WTC11 (cell line): ENCODE measurements at regions not wholly inside any gene's neighbourhood (a gene's known extent, or its start where the extent isn't known, plus 50 kb on each side); places are given as distances from the start of the nearest gene placed in this dataset.

Experiments
- ATAC-seq: fragments of 200-7000 bp; cut with Tn5 transposase; 2 replicates; pipeline ENCODE4 v1.10.0; 2021; ENCODE audit warnings: mild to moderate bottlenecking, moderate library complexity
- CTCF ChIA-PET: fragments of 300-600 bp; sonication (Branson Sonifier 250); formaldehyde crosslinking; loops from one replicate; lab custom pipeline; 2021; ENCODE audit warnings: antibody characterized with exemption; lab: Charles Lee
- POLR2A ChIA-PET: fragments of 350-600 bp; sonication (Branson Sonifier 250); formaldehyde crosslinking; loops from one replicate; lab custom pipeline; 2021; ENCODE audit warnings: antibody characterized with exemption; lab: Charles Lee
- DNase-seq: peaks from one replicate; pipeline ENCODE4 v3.0.0; 2021; ENCODE audit warnings: low spot score
- H3K27ac Mint-ChIP-seq: 2 replicates; pipeline ENCODE4 v1.8.0; 2021; ENCODE audit warnings: mixed read lengths
- H3K27me3 Mint-ChIP-seq: 2 replicates; pipeline ENCODE4 v1.8.0; 2021; ENCODE audit warnings: low read depth, mild to moderate bottlenecking, moderate library complexity, mixed read lengths
- H3K36me3 Mint-ChIP-seq: 2 replicates; pipeline ENCODE4 v1.8.0; 2021; ENCODE audit warnings: mixed read lengths
- H3K4me1 Mint-ChIP-seq: 2 replicates; pipeline ENCODE4 v1.8.0; 2022; ENCODE audit warnings: mixed read lengths
- H3K4me3 Mint-ChIP-seq: 2 replicates; pipeline ENCODE4 v1.8.0; 2021; ENCODE audit warnings: mild to moderate bottlenecking, moderate library complexity, mixed read lengths
- H3K9me3 Mint-ChIP-seq: 2 replicates; pipeline ENCODE4 v1.8.0; 2021; ENCODE audit warnings: mixed read lengths
- ESRRA ChIP-seq: sonication (generic); formaldehyde crosslinking; IDR thresholded peaks from 2 replicates; pipeline ENCODE4 v1.8.1; 2022; ENCODE audit warnings: mild to moderate bottlenecking, missing genetic modification reagents, borderline replicate concordance
- FOXJ3 ChIP-seq: sonication (generic); formaldehyde crosslinking; IDR thresholded peaks from 2 replicates; pipeline ENCODE4 v1.9.0; 2021; ENCODE audit warnings: missing genetic modification reagents, mild to moderate bottlenecking, borderline replicate concordance
- FOXP1 ChIP-seq: sonication (generic); formaldehyde crosslinking; IDR thresholded peaks from 2 replicates; pipeline ENCODE4 v1.8.0; 2022; ENCODE audit warnings: missing genetic modification reagents, mild to moderate bottlenecking, moderate library complexity, borderline replicate concordance
- GRHL2 ChIP-seq: fragments of 250-450 bp; sonication (Bioruptor Pico); IDR thresholded peaks from 2 replicates; pipeline ENCODE4 v1.8.0; 2022; ENCODE audit warnings: mild to moderate bottlenecking, moderate library complexity; ENCODE audit not compliant: insufficient replicate concordance, severe bottlenecking
- HMGA2 ChIP-seq: fragments of 250-450 bp; sonication (Bioruptor Pico); IDR thresholded peaks from 2 replicates; pipeline ENCODE4 v1.4.0; 2021; ENCODE audit warnings: mild to moderate bottlenecking, moderate library complexity
- IRF2 ChIP-seq: sonication (generic); formaldehyde crosslinking; IDR thresholded peaks from 2 replicates; pipeline ENCODE4 v1.8.0; 2022; ENCODE audit warnings: low read depth, missing genetic modification reagents, borderline replicate concordance
- JAZF1 ChIP-seq: fragments of 250-450 bp; sonication (Bioruptor Pico); IDR thresholded peaks from 2 replicates; pipeline ENCODE4 v1.9.0; 2021; ENCODE audit warnings: moderate library complexity, mild to moderate bottlenecking, inconsistent platforms
- NFATC4 ChIP-seq: fragments of 250-450 bp; sonication (Bioruptor Pico); IDR thresholded peaks from 2 replicates; pipeline ENCODE4 v1.9.0; 2021; ENCODE audit warnings: mild to moderate bottlenecking
- RELA ChIP-seq: sonication (generic); formaldehyde crosslinking; IDR thresholded peaks from 2 replicates; pipeline ENCODE4 v1.8.1; 2022; ENCODE audit warnings: missing genetic modification reagents, mild to moderate bottlenecking, borderline replicate concordance
- SMAD4 ChIP-seq: sonication (generic); formaldehyde crosslinking; IDR thresholded peaks from 2 replicates; pipeline ENCODE4 v1.8.0; 2022; ENCODE audit warnings: mild to moderate bottlenecking, missing genetic modification reagents
- SOX15 ChIP-seq: fragments of 250-450 bp; sonication (Bioruptor Pico); IDR thresholded peaks from 2 replicates; pipeline ENCODE4 v1.9.0; 2021; ENCODE audit warnings: mild to moderate bottlenecking
- TCF7 ChIP-seq: sonication (generic); formaldehyde crosslinking; IDR thresholded peaks from 2 replicates; pipeline ENCODE4 v1.8.0; 2022; ENCODE audit warnings: mild to moderate bottlenecking, low read depth, missing genetic modification reagents, moderate library complexity
- TP53 ChIP-seq: sonication (generic); formaldehyde crosslinking; IDR thresholded peaks from 2 replicates; pipeline ENCODE4 v1.8.1; 2023; ENCODE audit warnings: mild to moderate bottlenecking, missing genetic modification reagents
- ZNF396 ChIP-seq: fragments of 250-450 bp; sonication (Bioruptor Pico); IDR thresholded peaks from 2 replicates; pipeline ENCODE4 v1.8.0; 2021; ENCODE audit warnings: mild to moderate bottlenecking, moderate library complexity, borderline replicate concordance
- ZNF671 ChIP-seq: fragments of 250-450 bp; sonication (Bioruptor Pico); IDR thresholded peaks from 2 replicates; pipeline ENCODE4 v1.8.0; 2021; ENCODE audit warnings: mild to moderate bottlenecking
- TF ChIP-seq, protein P1 (sequence below): sonication (generic); formaldehyde crosslinking; IDR thresholded peaks from 2 replicates; pipeline ENCODE4 v1.8.1; 2022; ENCODE audit warnings: missing genetic modification reagents, borderline replicate concordance
- TF ChIP-seq, protein P2 (sequence below): fragments of 200-600 bp; IDR thresholded peaks from 2 replicates; pipeline ENCODE4 v1.8.0; 2022; ENCODE audit warnings: antibody characterized with exemption
- TF ChIP-seq, protein P3 (sequence below): fragments of 250-450 bp; sonication (Bioruptor Pico); IDR thresholded peaks from 2 replicates; pipeline ENCODE4 v1.9.0; 2021; ENCODE audit warnings: mild to moderate bottlenecking
- TF ChIP-seq, protein P4 (sequence below): sonication (generic); formaldehyde crosslinking; IDR thresholded peaks from 2 replicates; pipeline ENCODE4 v1.8.0; 2023; ENCODE audit warnings: mild to moderate bottlenecking, missing genetic modification reagents
- TF ChIP-seq, protein P5 (sequence below): sonication (generic); formaldehyde crosslinking; IDR thresholded peaks from 2 replicates; pipeline ENCODE4 v1.8.0; 2022; ENCODE audit warnings: mild to moderate bottlenecking, missing genetic modification reagents
- TF ChIP-seq, protein P6 (sequence below): fragments of 250-450 bp; sonication (Bioruptor Pico); IDR thresholded peaks from 2 replicates; pipeline ENCODE4 v1.8.0; 2021; ENCODE audit warnings: mild to moderate bottlenecking
- TF ChIP-seq, protein P7 (sequence below): sonication (generic); formaldehyde crosslinking; IDR thresholded peaks from 2 replicates; pipeline ENCODE4 v1.8.1; 2022; ENCODE audit warnings: mild to moderate bottlenecking, moderate library complexity, missing genetic modification reagents
- TF ChIP-seq, protein P8 (sequence below): sonication (generic); formaldehyde crosslinking; IDR thresholded peaks from 2 replicates; pipeline ENCODE4 v1.8.0; 2022; ENCODE audit warnings: mild to moderate bottlenecking, missing genetic modification reagents

DNA sequence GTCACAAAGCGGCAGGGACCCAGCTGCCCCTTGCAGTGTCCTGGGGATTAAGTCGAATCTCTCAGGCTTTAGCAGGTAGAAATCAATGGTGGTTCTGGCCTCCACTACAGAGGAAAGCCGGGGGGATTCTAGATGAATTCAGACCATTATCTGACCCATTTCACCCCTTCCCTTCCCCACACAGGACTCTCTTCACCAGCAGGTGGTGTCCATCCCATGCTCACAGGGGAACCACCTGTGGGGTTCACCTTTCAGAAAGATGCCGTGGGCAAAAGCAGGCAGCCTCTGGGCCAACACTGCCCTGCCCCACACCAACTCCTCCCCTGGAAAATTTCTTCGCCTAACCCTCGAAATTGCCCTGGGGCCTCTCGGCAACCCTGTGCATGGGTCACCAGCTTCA is 123.8 kb upstream of the GGTLC1 start (continued):
- TF ChIP-seq, protein P1, sequence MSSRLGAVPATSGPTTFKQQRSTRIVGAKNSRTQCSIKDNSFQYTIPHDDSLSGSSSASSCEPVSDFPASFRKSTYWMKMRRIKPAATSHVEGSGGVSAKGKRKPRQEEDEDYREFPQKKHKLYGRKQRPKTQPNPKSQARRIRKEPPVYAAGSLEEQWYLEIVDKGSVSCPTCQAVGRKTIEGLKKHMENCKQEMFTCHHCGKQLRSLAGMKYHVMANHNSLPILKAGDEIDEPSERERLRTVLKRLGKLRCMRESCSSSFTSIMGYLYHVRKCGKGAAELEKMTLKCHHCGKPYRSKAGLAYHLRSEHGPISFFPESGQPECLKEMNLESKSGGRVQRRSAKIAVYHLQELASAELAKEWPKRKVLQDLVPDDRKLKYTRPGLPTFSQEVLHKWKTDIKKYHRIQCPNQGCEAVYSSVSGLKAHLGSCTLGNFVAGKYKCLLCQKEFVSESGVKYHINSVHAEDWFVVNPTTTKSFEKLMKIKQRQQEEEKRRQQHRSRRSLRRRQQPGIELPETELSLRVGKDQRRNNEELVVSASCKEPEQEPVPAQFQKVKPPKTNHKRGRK = no peak
- TF ChIP-seq ZNF671 (CRISPR knock-in tag) (no peak), TCF7 (CRISPR knock-in tag) (no peak), JAZF1 (CRISPR knock-in tag) (no peak), RELA (CRISPR knock-in tag) (no peak)
- TF ChIP-seq, protein P2, sequence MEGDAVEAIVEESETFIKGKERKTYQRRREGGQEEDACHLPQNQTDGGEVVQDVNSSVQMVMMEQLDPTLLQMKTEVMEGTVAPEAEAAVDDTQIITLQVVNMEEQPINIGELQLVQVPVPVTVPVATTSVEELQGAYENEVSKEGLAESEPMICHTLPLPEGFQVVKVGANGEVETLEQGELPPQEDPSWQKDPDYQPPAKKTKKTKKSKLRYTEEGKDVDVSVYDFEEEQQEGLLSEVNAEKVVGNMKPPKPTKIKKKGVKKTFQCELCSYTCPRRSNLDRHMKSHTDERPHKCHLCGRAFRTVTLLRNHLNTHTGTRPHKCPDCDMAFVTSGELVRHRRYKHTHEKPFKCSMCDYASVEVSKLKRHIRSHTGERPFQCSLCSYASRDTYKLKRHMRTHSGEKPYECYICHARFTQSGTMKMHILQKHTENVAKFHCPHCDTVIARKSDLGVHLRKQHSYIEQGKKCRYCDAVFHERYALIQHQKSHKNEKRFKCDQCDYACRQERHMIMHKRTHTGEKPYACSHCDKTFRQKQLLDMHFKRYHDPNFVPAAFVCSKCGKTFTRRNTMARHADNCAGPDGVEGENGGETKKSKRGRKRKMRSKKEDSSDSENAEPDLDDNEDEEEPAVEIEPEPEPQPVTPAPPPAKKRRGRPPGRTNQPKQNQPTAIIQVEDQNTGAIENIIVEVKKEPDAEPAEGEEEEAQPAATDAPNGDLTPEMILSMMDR = no peak

DNA sequence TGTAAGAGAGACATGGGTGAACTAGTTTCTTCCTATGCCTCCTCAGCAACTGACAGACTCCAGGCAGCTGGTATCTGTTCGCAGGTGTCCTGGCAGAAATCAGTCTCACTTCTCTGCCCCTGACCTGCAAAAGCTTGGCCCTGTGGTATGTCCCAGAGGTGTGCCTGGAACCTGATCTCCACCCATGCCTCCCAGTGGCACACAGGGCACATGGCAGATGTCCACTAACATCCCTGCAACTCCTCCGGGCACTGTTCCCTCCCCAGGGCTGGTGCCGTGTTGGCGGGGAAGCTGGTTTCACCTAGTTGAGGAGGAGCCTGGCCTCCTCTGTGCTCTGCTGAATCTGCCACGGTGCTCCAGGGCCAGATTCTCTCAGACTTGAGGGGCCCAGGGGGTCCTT is 123.3 kb upstream of the GGTLC1 start:
- no peak overlapping the region for H3K27ac Mint-ChIP-seq
- H3K4me3 Mint-ChIP-seq = no peak overlapping the region
- DNase-seq (no peak), ATAC-seq (no peak)
- POLR2A ChIA-PET = no interaction called here
- H3K27me3 Mint-ChIP-seq = no peaks in the 10 kb centered on the region
- no peaks in the 10 kb centered on the region for H3K4me1 Mint-ChIP-seq
- H3K36me3 Mint-ChIP-seq = no peaks in the 10 kb centered on the region
- TF ChIP-seq SMAD4 (CRISPR knock-in tag) (no peak), ZNF671 (CRISPR knock-in tag) (no peak), TP53 (no peak), SOX15 (CRISPR knock-in tag) (no peak), FOXP1 (CRISPR knock-in tag) (no peak)
- TF ChIP-seq, protein P3, sequence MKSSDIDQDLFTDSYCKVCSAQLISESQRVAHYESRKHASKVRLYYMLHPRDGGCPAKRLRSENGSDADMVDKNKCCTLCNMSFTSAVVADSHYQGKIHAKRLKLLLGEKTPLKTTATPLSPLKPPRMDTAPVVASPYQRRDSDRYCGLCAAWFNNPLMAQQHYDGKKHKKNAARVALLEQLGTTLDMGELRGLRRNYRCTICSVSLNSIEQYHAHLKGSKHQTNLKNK (CRISPR knock-in tag) = no peak
- TF ChIP-seq, protein P4, sequence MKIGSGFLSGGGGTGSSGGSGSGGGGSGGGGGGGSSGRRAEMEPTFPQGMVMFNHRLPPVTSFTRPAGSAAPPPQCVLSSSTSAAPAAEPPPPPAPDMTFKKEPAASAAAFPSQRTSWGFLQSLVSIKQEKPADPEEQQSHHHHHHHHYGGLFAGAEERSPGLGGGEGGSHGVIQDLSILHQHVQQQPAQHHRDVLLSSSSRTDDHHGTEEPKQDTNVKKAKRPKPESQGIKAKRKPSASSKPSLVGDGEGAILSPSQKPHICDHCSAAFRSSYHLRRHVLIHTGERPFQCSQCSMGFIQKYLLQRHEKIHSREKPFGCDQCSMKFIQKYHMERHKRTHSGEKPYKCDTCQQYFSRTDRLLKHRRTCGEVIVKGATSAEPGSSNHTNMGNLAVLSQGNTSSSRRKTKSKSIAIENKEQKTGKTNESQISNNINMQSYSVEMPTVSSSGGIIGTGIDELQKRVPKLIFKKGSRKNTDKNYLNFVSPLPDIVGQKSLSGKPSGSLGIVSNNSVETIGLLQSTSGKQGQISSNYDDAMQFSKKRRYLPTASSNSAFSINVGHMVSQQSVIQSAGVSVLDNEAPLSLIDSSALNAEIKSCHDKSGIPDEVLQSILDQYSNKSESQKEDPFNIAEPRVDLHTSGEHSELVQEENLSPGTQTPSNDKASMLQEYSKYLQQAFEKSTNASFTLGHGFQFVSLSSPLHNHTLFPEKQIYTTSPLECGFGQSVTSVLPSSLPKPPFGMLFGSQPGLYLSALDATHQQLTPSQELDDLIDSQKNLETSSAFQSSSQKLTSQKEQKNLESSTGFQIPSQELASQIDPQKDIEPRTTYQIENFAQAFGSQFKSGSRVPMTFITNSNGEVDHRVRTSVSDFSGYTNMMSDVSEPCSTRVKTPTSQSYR (CRISPR knock-in tag) = no peak
- H3K9me3 Mint-ChIP-seq = peaks cover 7% of the 10 kb centered on the region; the same call in 1 of the 2 replicates
- CTCF ChIA-PET = interaction anchor here (2.2 kb wide), 1 partner anchor 10 kb away, joined by 11 read pairs; no protein-coding TSS in a partner anchor

DNA sequence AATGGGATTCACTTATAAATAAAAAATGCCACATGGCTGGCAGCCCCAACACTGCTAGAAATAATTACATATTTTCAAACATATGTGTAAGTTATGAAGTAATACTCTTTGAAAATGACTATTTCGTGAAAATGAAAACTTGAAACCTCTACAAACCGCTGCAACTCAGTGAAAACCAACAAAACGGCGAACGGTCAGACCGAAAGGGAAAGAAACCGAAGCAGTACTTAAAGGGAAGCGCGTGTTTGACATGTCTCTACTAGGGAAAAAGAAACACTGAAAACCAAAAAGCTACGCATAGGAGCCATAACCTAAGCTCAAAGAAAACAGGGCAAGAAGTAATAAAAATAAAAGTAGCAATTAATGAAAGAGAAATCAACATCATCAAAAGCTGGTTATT is 121.0 kb upstream of the GGTLC1 start:
- H3K4me3 Mint-ChIP-seq = no peak overlapping the region
- POLR2A ChIA-PET = no interaction called here
- CTCF ChIA-PET = interaction anchor here (1.0 kb wide), 1 partner anchor 40 kb away, joined by 4 read pairs; no protein-coding TSS in a partner anchor
- ATAC-seq = no peak
- no peaks in the 10 kb centered on the region for H3K36me3 Mint-ChIP-seq
- peaks cover 7% of the 10 kb centered on the region; the same call in 1 of the 2 replicates for H3K9me3 Mint-ChIP-seq
- TF ChIP-seq ZNF396 (CRISPR knock-in tag) (no peak), GRHL2 (CRISPR knock-in tag) (no peak), NFATC4 (no peak), IRF2 (CRISPR knock-in tag) (no peak), HMGA2 (CRISPR knock-in tag) (no peak), FOXJ3 (no peak), ESRRA (CRISPR knock-in tag) (no peak)
- TF ChIP-seq, protein P5, sequence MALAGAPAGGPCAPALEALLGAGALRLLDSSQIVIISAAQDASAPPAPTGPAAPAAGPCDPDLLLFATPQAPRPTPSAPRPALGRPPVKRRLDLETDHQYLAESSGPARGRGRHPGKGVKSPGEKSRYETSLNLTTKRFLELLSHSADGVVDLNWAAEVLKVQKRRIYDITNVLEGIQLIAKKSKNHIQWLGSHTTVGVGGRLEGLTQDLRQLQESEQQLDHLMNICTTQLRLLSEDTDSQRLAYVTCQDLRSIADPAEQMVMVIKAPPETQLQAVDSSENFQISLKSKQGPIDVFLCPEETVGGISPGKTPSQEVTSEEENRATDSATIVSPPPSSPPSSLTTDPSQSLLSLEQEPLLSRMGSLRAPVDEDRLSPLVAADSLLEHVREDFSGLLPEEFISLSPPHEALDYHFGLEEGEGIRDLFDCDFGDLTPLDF (CRISPR knock-in tag) = no peak
- TF ChIP-seq, protein P6, sequence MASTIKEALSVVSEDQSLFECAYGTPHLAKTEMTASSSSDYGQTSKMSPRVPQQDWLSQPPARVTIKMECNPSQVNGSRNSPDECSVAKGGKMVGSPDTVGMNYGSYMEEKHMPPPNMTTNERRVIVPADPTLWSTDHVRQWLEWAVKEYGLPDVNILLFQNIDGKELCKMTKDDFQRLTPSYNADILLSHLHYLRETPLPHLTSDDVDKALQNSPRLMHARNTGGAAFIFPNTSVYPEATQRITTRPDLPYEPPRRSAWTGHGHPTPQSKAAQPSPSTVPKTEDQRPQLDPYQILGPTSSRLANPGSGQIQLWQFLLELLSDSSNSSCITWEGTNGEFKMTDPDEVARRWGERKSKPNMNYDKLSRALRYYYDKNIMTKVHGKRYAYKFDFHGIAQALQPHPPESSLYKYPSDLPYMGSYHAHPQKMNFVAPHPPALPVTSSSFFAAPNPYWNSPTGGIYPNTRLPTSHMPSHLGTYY = no peak
- TF ChIP-seq, protein P7, sequence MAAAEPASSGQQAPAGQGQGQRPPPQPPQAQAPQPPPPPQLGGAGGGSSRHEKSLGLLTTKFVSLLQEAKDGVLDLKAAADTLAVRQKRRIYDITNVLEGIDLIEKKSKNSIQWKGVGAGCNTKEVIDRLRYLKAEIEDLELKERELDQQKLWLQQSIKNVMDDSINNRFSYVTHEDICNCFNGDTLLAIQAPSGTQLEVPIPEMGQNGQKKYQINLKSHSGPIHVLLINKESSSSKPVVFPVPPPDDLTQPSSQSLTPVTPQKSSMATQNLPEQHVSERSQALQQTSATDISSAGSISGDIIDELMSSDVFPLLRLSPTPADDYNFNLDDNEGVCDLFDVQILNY (CRISPR knock-in tag) = no peak
- TF ChIP-seq, protein P8, sequence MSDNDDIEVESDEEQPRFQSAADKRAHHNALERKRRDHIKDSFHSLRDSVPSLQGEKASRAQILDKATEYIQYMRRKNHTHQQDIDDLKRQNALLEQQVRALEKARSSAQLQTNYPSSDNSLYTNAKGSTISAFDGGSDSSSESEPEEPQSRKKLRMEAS (CRISPR knock-in tag) = no peak
- TF ChIP-seq, all 79 proteins: peak for 0
- Mint-ChIP-seq H3K27ac (no peak overlapping the region), H3K4me1 (no peaks in the 10 kb centered on the region), H3K27me3 (no peaks in the 10 kb centered on the region; the same call in 1 of the 2 replicates)
- DNase-seq = no peak
